ENCODE measurements at regions not wholly inside any gene's neighbourhood (a gene's known extent, or its start where the extent isn't known, plus 50 kb on each side); places are given as distances from the start of the nearest gene placed in this dataset.

DNA sequence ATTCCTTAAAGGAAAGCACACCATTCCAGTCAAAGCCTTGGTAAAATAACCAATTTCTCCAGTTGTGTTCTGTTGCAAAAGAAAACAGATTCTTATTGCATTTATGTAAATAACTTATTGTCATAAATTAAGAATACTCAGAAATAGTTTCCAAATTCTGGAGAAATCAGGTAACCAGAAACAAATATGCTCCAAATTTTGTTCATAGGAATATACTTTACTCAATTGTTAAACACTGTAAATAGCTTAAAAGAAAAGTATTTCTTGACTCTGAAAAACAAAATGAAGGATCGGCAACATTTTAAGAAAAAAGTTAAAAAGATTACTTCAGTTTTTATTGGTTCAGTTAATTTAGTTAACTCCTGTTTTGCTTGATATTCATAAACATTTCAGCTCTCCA, 67.1 kb upstream of the PIK3CG start:
- Histone ChIP-seq H3F3A (ENCODE audit: insufficient read depth) (no peaks in the 10 kb centered on the region), H3K36me3 (ENCODE audit: low read length) (no peaks in the 10 kb centered on the region), H3K9me3 (ENCODE audit: insufficient read depth, low read length) (peaks cover 10% of the 10 kb centered on the region; the same call in 1 of the 2 replicates), H2AFZ (ENCODE audit: low read depth, low read length, severe bottlenecking) (no peak overlapping the region), H3K9ac (ENCODE audit: low read length) (no peak overlapping the region), H3K27me3 (ENCODE audit: low read length) (no peaks in the 10 kb centered on the region), H3K9me2 (replicated peaks; ENCODE audit: insufficient read depth, low read length) (no peaks in the 10 kb centered on the region), H4K20me1 (ENCODE audit: low read depth, low read length) (no peaks in the 10 kb centered on the region), H3K79me2 (ENCODE audit: insufficient read depth, low read length) (no peaks in the 10 kb centered on the region), H3K27ac (ENCODE audit: low read depth, low read length) (no peak overlapping the region), H3K4me2 (ENCODE audit: low read depth, low read length, poor library complexity, severe bottlenecking) (no peak overlapping the region), H3K4me3 (ENCODE audit: insufficient read depth, low read length, poor library complexity, severe bottlenecking) (no peak overlapping the region)
- TF ChIP-seq EZH2phosphoT487 (conservative IDR thresholded peaks at IDR 0.05; ENCODE audit: low read length): no peak
- TF ChIP-seq, protein P1, sequence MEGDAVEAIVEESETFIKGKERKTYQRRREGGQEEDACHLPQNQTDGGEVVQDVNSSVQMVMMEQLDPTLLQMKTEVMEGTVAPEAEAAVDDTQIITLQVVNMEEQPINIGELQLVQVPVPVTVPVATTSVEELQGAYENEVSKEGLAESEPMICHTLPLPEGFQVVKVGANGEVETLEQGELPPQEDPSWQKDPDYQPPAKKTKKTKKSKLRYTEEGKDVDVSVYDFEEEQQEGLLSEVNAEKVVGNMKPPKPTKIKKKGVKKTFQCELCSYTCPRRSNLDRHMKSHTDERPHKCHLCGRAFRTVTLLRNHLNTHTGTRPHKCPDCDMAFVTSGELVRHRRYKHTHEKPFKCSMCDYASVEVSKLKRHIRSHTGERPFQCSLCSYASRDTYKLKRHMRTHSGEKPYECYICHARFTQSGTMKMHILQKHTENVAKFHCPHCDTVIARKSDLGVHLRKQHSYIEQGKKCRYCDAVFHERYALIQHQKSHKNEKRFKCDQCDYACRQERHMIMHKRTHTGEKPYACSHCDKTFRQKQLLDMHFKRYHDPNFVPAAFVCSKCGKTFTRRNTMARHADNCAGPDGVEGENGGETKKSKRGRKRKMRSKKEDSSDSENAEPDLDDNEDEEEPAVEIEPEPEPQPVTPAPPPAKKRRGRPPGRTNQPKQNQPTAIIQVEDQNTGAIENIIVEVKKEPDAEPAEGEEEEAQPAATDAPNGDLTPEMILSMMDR (IDR thresholded peaks at IDR 0.05; ENCODE audit: insufficient read depth, low read length, poor library complexity, severe bottlenecking): no peak

DNA sequence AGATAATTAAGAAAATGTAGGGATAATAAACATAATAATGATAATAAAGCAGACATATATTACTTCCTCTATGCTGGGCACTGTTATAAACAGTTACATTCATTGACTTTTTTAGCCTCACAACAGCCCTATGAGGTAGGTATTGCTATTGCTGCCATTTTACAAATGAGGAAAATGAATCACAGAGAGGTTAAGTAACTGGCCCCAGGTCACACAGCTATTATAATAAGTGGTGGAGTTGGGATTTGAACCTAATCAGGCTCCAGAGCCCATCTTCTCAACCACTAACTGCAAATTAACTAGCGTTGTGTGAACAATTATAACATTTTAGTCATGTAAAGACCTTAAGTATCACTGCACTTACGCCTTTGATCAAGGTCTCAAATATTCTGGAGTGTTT, 62.5 kb upstream of the PIK3CG start:
- Histone ChIP-seq H3K79me2 (ENCODE audit: insufficient read depth, low read length) (no peaks in the 10 kb centered on the region), H3K9ac (ENCODE audit: low read length) (no peak overlapping the region), H3K4me3 (ENCODE audit: insufficient read depth, low read length, poor library complexity, severe bottlenecking) (no peak overlapping the region), H3K9me3 (ENCODE audit: insufficient read depth, low read length) (peaks cover 10% of the 10 kb centered on the region; the same call in 1 of the 2 replicates), H3K27me3 (ENCODE audit: low read length) (no peaks in the 10 kb centered on the region), H3F3A (ENCODE audit: insufficient read depth) (no peaks in the 10 kb centered on the region), H3K27ac (ENCODE audit: low read depth, low read length) (no peak overlapping the region), H3K9me2 (replicated peaks; ENCODE audit: insufficient read depth, low read length) (no peaks in the 10 kb centered on the region), H4K20me1 (ENCODE audit: low read depth, low read length) (no peaks in the 10 kb centered on the region), H3K36me3 (ENCODE audit: low read length) (no peaks in the 10 kb centered on the region), H3K4me2 (ENCODE audit: low read depth, low read length, poor library complexity, severe bottlenecking) (no peak overlapping the region), H2AFZ (ENCODE audit: low read depth, low read length, severe bottlenecking) (no peak overlapping the region)
- TF ChIP-seq, protein P1 (IDR thresholded peaks at IDR 0.05; ENCODE audit: insufficient read depth, low read length, poor library complexity, severe bottlenecking): no peak
- no peak for TF ChIP-seq EZH2phosphoT487 (conservative IDR thresholded peaks at IDR 0.05; ENCODE audit: low read length)

GRCh38 chr7:106806556-106806955, 58.5 kb upstream of the PIK3CG start:
- no peaks in the 10 kb centered on the region for H3K9me2 ChIP-seq (replicated peaks; ENCODE audit: insufficient read depth, low read length)
- H3K9ac ChIP-seq (ENCODE audit: low read length): no peak overlapping the region
- no peak overlapping the region for H3K27ac ChIP-seq (ENCODE audit: low read depth, low read length)
- no peak overlapping the region for H3K4me2 ChIP-seq (ENCODE audit: low read depth, low read length, poor library complexity, severe bottlenecking)
- H2AFZ ChIP-seq (ENCODE audit: low read depth, low read length, severe bottlenecking): no peak overlapping the region
- H3K36me3 ChIP-seq (ENCODE audit: low read length): no peaks in the 10 kb centered on the region
- H3K79me2 ChIP-seq (ENCODE audit: insufficient read depth, low read length): no peaks in the 10 kb centered on the region
- H3K9me3 ChIP-seq (ENCODE audit: insufficient read depth, low read length): no peaks in the 10 kb centered on the region
- no peak overlapping the region for H3K4me3 ChIP-seq (ENCODE audit: insufficient read depth, low read length, poor library complexity, severe bottlenecking)
- no peaks in the 10 kb centered on the region for H4K20me1 ChIP-seq (ENCODE audit: low read depth, low read length)
- H3F3A ChIP-seq (ENCODE audit: insufficient read depth): no peaks in the 10 kb centered on the region
- TF ChIP-seq EZH2phosphoT487 (conservative IDR thresholded peaks at IDR 0.05; ENCODE audit: low read length): no peak
- TF ChIP-seq, protein P1 (IDR thresholded peaks at IDR 0.05; ENCODE audit: insufficient read depth, low read length, poor library complexity, severe bottlenecking): no peak
- no peaks in the 10 kb centered on the region for H3K27me3 ChIP-seq (ENCODE audit: low read length)
